HUES6 (cell line): ENCODE measurements at regions not wholly inside any gene's neighbourhood (a gene's known extent, or its start where the extent isn't known, plus 50 kb on each side); places are given as distances from the start of the nearest gene placed in this dataset.
"Not testable (repeated sequence)": the region's sequence is repeated elsewhere in the genome, so short reads cannot be mapped to it uniquely, and the experiment has no call there.

Source experiments
- H3K27ac ChIP-seq: 2 replicates; pipeline ENCODE4 v1.7.0; 2013; ENCODE audit warnings: low read depth, mild to moderate bottlenecking, low read length, inconsistent platforms
- H3K27me3 ChIP-seq: 2 replicates; pipeline ENCODE4 v1.6.1; 2013; ENCODE audit warnings: low read length; ENCODE audit not compliant: control insufficient read depth, insufficient read depth
- H3K36me3 ChIP-seq: 2 replicates; pipeline ENCODE4 v1.6.1; 2013; ENCODE audit warnings: low read length; ENCODE audit not compliant: control insufficient read depth, insufficient read depth
- H3K4me1 ChIP-seq: 2 replicates; pipeline ENCODE4 v1.6.1; 2013; ENCODE audit warnings: low read length; ENCODE audit not compliant: control insufficient read depth, insufficient read depth
- H3K4me3 ChIP-seq: 2 replicates; pipeline ENCODE4 v1.5.1; 2013; ENCODE audit warnings: low read depth, low read length
- H3K9ac ChIP-seq: one replicate; pipeline ENCODE4 v1.6.1; 2013; ENCODE audit warnings: mild to moderate bottlenecking, low read length
- H3K9me3 ChIP-seq: 2 replicates; pipeline ENCODE4 v1.6.1; 2013; ENCODE audit warnings: low read depth, low read length; ENCODE audit not compliant: control insufficient read depth, insufficient read depth

DNA sequence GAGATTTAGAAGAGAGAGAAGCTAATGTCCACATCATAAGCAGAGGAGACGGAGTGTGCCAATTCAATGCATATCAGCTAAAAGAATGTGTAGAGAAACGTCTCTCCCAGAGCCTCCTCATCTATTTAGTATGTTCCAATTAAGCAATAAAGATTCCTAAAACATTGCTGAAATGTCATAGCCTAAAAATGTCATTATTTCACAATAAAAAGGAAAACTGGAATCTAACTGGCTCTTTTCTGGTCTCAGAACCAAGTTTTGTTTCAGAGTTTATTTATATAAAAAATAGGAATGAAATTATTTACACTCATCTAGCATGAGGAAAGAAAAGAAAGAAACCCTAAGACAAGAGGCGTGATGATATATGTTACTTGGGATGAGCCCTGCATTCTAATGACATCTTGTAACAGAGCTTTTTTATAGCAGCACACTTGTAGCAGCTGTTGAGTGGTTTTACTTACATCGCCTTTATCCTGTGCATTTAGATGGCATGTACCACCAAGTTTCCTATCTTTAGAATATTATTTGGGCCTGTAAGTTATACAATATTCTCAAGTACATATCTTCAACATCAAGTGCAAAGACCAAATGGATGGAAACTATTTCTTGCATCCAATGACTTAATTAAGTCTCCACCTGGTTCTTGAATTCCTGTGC, 266.3 kb upstream of the PRKD1 start:
- no peaks in the 10 kb centered on the region for H3K27me3 ChIP-seq
- 0 out of 2 replicates have a peak, but pooled peaks cover 9% of the 10 kb centered on the region for H3K4me1 ChIP-seq
- H3K9ac ChIP-seq = no peak overlapping the region
- no peaks in the 10 kb centered on the region for H3K36me3 ChIP-seq
- no peak overlapping the region for H3K4me3 ChIP-seq
- H3K9me3 ChIP-seq = no peaks in the 10 kb centered on the region
- H3K27ac ChIP-seq = no peak overlapping the region

DNA sequence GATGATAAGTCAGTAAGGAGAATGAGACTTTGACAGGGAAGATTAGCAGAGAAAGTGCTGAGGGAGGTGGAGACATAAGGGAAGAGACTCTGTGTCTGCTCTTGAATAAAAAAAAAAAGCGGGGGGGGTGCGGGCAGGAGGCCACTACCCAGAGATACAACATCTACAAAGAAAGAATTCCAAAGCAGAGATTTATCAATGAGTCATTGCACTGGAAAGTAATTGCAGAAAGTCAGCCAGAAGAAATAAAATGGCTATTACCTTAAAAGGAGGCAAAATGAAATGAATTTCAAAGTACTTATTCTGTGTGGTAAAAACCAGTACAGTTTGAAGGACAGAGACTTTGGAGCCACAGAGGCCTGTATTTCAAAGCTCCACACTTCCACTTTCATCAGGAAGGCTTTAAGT, 267.1 kb upstream of the PRKD1 start:
- Histone ChIP-seq H3K27me3 (no peaks in the 10 kb centered on the region), H3K9ac (no peak overlapping the region), H3K9me3 (no peaks in the 10 kb centered on the region), H3K27ac (no peak overlapping the region), H3K4me1 (0 out of 2 replicates have a peak, but pooled peaks cover 9% of the 10 kb centered on the region), H3K36me3 (no peaks in the 10 kb centered on the region), H3K4me3 (no peak overlapping the region)

DNA sequence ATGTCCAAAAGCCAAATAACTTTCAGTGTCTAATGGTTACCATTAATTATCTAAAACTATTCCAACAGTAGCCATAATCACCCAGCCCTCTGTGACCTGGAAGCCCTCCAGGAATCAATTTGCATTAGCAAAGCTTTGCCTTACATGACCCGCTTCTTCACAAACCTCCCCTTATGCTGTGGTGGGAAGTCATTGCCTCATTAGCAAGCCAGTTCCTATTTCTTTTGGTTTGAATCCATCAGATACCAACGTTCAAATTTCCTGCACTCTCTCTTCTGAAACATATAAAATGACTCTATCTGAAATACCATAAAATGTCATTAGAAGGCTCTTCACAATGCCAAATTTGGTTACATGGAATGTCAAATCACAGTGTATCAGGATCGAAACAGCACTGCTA, 268.3 kb upstream of the PRKD1 start:
- no peaks in the 10 kb centered on the region for H3K27me3 ChIP-seq
- H3K4me3 ChIP-seq = no peak overlapping the region
- H3K4me1 ChIP-seq = 0 out of 2 replicates have a peak, but pooled peaks cover 9% of the 10 kb centered on the region
- no peak overlapping the region for H3K9ac ChIP-seq
- no peaks in the 10 kb centered on the region for H3K36me3 ChIP-seq
- H3K9me3 ChIP-seq = no peaks in the 10 kb centered on the region
- no peak overlapping the region for H3K27ac ChIP-seq

DNA sequence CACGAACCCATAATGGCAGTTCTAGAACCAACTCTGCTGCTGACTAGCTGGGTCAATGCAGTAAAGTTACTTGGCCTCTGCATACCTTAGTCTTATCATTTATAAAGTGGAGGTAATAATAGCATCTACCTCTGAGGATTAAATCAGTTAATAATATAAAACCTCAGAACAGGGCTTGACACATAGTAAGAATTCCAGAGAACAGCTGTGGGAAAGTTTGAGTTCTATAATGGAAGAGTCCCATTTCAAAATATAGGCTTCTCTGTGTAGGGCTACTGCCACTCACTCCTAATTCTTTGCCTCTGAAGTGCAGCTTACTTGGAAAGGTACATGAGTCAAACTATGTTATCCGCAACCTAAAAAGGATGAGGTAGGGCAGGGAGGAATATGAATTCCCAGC, 269.2 kb upstream of the PRKD1 start:
- Histone ChIP-seq H3K9ac (no peak overlapping the region), H3K4me3 (no peak overlapping the region), H3K4me1 (0 out of 2 replicates have a peak, but pooled peaks cover 9% of the 10 kb centered on the region), H3K36me3 (no peaks in the 10 kb centered on the region), H3K27ac (no peak overlapping the region), H3K27me3 (no peaks in the 10 kb centered on the region), H3K9me3 (no peaks in the 10 kb centered on the region)

DNA sequence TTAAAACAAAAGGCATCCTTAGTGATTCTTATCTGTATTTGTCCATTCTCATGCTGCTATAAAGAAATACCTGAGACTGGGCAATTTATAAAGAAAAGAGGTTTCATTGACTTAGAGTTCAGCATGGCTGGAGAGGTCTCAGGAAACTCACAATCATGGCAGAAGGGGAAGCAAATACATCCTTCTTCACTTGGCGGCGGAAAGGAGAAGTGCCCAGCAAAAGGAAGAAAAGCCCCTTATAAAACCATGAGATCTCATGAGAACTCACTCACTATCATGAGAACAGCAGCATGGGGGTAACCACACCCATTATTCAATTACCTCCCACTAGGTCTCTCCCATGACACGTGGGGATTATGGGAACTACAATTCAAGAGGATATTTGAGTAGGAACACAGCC, 271.1 kb upstream of the PRKD1 start:
- not testable (repeated sequence) for H3K4me1 ChIP-seq, H3K27ac ChIP-seq, H3K9ac ChIP-seq, H3K9me3 ChIP-seq, H3K4me3 ChIP-seq, H3K27me3 ChIP-seq, H3K36me3 ChIP-seq

DNA sequence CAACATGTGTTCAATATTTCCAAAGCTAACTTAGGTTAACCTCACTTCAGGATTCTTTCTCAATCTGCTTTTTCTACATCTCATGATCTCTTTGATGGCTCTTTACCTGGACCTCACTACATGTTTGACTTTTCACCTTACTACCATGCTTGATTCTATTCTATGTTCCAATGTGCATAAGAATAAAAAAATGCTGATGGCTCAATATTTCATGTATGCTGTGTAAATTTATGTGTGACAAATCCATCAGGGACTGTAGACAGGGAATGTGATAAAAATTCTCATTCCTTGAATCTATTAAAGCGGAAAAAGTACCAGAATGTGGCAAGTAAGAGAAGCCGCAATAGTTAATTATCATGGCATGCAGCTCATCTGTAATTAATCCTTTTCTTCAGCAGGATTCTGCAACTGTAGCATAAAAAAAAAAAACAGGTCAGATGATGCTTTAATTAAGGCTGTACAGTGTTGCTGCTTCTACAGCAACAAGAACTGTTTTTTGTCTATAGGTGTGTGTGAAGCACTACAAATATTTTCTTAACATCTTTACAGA, 276.9 kb upstream of the PRKD1 start:
- Histone ChIP-seq H3K27me3 (no peaks in the 10 kb centered on the region), H3K4me1 (no peaks in the 10 kb centered on the region), H3K9ac (no peak overlapping the region), H3K4me3 (no peak overlapping the region), H3K36me3 (no peaks in the 10 kb centered on the region), H3K27ac (no peak overlapping the region), H3K9me3 (no peaks in the 10 kb centered on the region)

DNA sequence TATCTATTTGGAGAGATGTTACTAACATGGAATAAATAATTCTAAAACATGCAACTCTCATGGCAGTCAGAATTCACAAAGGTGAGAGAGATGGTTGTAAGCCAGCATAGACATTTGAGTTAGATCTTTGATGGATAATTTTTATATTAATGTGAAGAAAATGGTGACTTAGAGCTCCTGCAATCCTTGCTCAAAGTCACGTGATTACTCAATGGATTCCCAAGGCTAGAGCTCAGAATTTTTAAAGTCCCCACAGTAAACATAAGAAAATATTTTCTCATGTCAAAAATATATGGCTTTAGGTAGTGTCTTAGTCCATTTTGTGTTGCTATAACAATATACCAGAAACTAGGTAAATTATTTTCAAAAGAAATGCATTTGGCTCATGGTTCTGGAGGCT, 281.5 kb upstream of the PRKD1 start:
- H3K9ac ChIP-seq = no peak overlapping the region
- H3K9me3 ChIP-seq = no peaks in the 10 kb centered on the region
- H3K4me1 ChIP-seq = no peaks in the 10 kb centered on the region
- no peak overlapping the region for H3K27ac ChIP-seq
- H3K36me3 ChIP-seq = no peaks in the 10 kb centered on the region
- H3K4me3 ChIP-seq = no peak overlapping the region
- no peaks in the 10 kb centered on the region for H3K27me3 ChIP-seq

DNA sequence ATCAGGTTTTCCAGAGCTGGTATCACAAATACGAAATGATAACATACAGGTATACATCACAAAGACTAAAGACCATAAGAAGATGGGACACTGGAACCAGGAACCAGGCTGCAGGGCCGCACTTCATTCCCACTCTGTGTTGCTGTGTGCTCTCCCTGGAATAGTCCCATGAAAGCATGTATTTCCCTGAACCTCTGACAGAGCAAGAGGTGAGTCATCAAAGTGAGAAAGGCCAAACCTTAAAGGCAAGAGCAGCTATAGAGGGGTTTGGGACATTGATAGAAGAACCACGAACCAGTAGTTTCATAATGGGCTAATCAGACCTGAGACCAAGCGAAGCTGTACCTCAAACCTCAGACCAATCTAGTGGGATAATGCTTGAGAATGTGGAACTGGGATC, 283.0 kb upstream of the PRKD1 start:
- H3K4me3 ChIP-seq = no peak overlapping the region

DNA sequence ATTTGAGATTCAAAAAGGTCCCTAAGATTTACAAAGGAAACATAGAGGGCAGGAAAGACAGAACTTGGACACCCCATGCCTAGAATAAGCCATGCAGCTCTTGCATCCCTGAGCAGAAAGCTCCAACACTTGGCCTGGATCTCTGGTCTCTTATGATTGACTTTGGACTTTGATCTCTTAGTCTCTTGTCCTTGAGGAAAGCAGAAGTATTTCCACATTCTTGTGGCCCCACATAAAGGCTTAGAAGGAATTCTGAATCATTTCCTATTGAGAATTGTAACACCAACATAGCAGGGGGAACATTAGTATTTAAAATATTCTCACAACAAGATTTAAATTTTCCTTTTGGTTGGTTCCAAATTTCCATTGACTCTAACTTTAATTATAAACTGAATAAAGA, 283.7 kb upstream of the PRKD1 start:
- Histone ChIP-seq H3K4me1 (no peaks in the 10 kb centered on the region), H3K4me3 (no peak overlapping the region), H3K9me3 (no peaks in the 10 kb centered on the region), H3K27me3 (no peaks in the 10 kb centered on the region), H3K9ac (no peak overlapping the region), H3K36me3 (no peaks in the 10 kb centered on the region), H3K27ac (no peak overlapping the region)

More for the DNA sequence above, 283.0 kb upstream of the PRKD1 start:
- Histone ChIP-seq H3K9ac (no peak overlapping the region), H3K27me3 (no peaks in the 10 kb centered on the region), H3K36me3 (no peaks in the 10 kb centered on the region), H3K27ac (no peak overlapping the region), H3K9me3 (no peaks in the 10 kb centered on the region), H3K4me1 (no peaks in the 10 kb centered on the region)

DNA sequence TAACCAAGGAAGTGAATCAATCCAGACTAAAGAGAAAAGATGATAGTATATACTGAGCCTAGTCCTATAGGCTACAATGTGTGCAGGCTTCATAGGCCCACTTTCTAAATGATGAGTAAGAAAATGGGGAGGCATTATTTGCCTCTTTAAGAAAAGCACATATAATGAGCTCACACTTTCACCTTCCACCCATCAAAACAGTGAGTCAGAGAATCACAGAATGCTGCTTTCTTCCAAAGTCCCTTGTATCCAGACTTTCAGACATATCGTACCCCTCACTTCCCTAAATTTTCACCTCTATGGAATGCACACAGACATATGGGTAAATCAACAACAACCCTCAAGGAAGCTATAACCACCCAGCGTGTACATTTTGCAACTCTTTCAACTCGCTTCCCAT, 286.4 kb upstream of the PRKD1 start:
- Histone ChIP-seq H3K27ac (no peak overlapping the region), H3K4me3 (no peak overlapping the region), H3K36me3 (no peaks in the 10 kb centered on the region)

DNA sequence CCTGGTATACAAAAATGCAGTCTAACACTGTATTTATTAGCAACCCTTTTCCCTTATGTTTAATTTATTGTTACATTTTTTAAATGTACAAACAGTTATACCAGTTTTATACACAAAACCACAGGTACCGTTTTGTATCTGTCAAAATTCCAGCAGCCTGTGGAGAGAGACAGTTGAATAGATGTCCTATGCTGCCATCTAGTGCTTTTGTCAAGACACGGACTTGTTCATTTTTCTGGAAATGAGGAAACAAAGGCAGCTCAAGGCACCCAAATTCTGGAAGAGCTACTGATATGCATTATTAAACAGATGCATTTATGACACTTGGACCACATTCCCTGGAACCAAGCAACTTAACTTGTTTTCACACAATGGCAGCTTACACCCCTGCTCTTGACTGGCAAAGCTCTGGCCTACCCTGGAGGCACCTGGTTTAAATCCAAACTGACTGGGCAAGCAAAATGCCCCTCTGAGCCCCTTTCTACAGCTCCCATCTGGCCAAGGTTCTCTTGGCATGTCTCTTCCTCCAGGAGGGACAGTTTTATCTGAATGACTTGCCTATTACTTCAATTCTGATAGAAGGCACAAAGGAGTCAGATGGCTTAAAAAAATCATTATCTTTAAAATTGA, 286.9 kb upstream of the PRKD1 start:
- no peaks in the 10 kb centered on the region for H3K4me1 ChIP-seq
- H3K36me3 ChIP-seq = no peaks in the 10 kb centered on the region
- H3K4me3 ChIP-seq = no peak overlapping the region
- H3K27me3 ChIP-seq = no peaks in the 10 kb centered on the region
- H3K27ac ChIP-seq = no peak overlapping the region
- no peaks in the 10 kb centered on the region for H3K9me3 ChIP-seq
- H3K9ac ChIP-seq = no peak overlapping the region

More for the DNA sequence above, 286.4 kb upstream of the PRKD1 start:
- H3K9me3 ChIP-seq = no peaks in the 10 kb centered on the region
- H3K27me3 ChIP-seq = no peaks in the 10 kb centered on the region
- no peaks in the 10 kb centered on the region for H3K4me1 ChIP-seq
- no peak overlapping the region for H3K9ac ChIP-seq
